Heart left ventricle (tissue), 16 donors: ENCODE measurements at regions not wholly inside any gene's neighbourhood (a gene's known extent, or its start where the extent isn't known, plus 50 kb on each side); places are given as distances from the start of the nearest gene placed in this dataset.

Experiments
- ATAC-seq, 4 donors: fragments of 200-7000 bp; cut with Tn5 transposase; one replicate each; pipeline ENCODE4 v1.9.1; 2020 to 2022; ENCODE audit warnings: moderate library complexity in 4 of 4, mild to moderate bottlenecking in 3 of 4, moderate number of reproducible peaks in 1 of 4
- DNase-seq, 5 donors: peaks; one replicate each; pipeline ENCODE4 v3.0.0-alpha.2; 2020
- H3K27ac ChIP-seq, 12 donors: fragments of 200-600 bp; sonication (generic) in 4 of 12; one replicate each; pipeline versions ENCODE4 v1.5.0 to v1.8.0; 2016 to 2022; ENCODE audit warnings: mild to moderate bottlenecking in 2 of 12
- H3K27me3 ChIP-seq, 9 donors: fragments of 200-600 bp; sonication (generic) in 2 of 9; one replicate each; pipeline versions ENCODE4 v1.5.1 to v1.8.0; 2016 to 2022; ENCODE audit warnings: mild to moderate bottlenecking in 3 of 9
- H3K36me3 ChIP-seq, 9 donors: fragments of 200-600 bp; sonication (generic) in 2 of 9; one replicate each; pipeline versions ENCODE4 v1.5.0 to v1.8.0; 2018 to 2022; ENCODE audit warnings: mild to moderate bottlenecking in 2 of 9
- H3K4me1 ChIP-seq, 12 donors: fragments of 200-600 bp; sonication (generic) in 4 of 12; one replicate each; pipeline versions ENCODE4 v1.5.0 to v1.8.0; 2016 to 2022; ENCODE audit warnings: mild to moderate bottlenecking in 3 of 12
- H3K4me3 ChIP-seq, 12 donors: fragments of 200-600 bp; sonication (generic) in 4 of 12; one replicate each; pipeline versions ENCODE4 v1.5.0 to v1.8.0; 2017 to 2022; ENCODE audit warnings: mild to moderate bottlenecking in 9 of 12, moderate library complexity in 4 of 12
- H3K9me3 ChIP-seq, 12 donors: fragments of 200-600 bp; sonication (generic) in 4 of 12; one replicate each; pipeline versions ENCODE4 v1.5.0 to v1.8.0; 2016 to 2022; ENCODE audit warnings: mild to moderate bottlenecking in 1 of 12
- POLR2A ChIP-seq, 2 donors: fragments of 450-650 bp; IDR thresholded peaks; one replicate each; pipeline ENCODE4 v1.6.1; 2017; ENCODE audit warnings: antibody characterized with exemption in 2 of 2, mild to moderate bottlenecking in 2 of 2, moderate library complexity in 2 of 2
- WGBS, 4 donors: extraction: QIAGEN DNeasy Blood & Tissue Kit in 2 of 4; methylation state at CpG; one replicate each; pipeline versions ENCODE4 v1.1.5 to v1.1.7; 2013 to 2018; 5-methylcytosine and 5-hydroxymethylcytosine counted together
- intact Hi-C, 10 donors: fragments of 100-400 bp; cut with DNase I; formaldehyde crosslinking; loops; one replicate each; pipeline versions ENCODE4 v1.11.1 to v1.14.2; 2022
- TF ChIP-seq, protein P1 (sequence below), 12 donors: fragments of 200-600 bp; sonication (generic) in 4 of 12; IDR thresholded peaks; one replicate each; pipeline versions ENCODE4 v1.5.0 to v1.8.0; 2018 to 2022; ENCODE audit warnings: antibody characterized with exemption in 12 of 12, mild to moderate bottlenecking in 5 of 12
- donor health status: ischemic (EF 13 %, LVEDD 7.1; RV severe dilation, severe dysfunction).
- donor health status: healthy with polysubstance abuse.
- donor health status: DM: no; HTN: yes; CAD: no.
- donor health status: DM: no; HTN: no; CAD: no.
- donor health status: ischemic (EF 25% LVEDD 6.9; RV normal size, moderate dysfunction).
- donor health status: ischemic (EF 25% LVEDD 5.7; RV mildly dilated, moderate dysfunction).
- donor health status: healthy.
- donor health status: DM: yes; HTN: yes; CAD: no.
- donor health status: ischemic (EF 35%, LVEDD 5.7; RV mildly dilated, moderate dysfunction).
- donor health status: nonischemic (EF 11% LVEDD 7.7; RV severe dilation, severe dysfunction).
- donor health status: DM: yes; HTN: yes; CAD: no.
- donor health status: PGD.
- donor health status: ischemic (EF 29% LVEDD 5.4; RV normal size, mild dysfunction).
- donor health status: nonischemic (EF 23%, LVEDD 6.1; RV moderate dilation, normal function).

DNA sequence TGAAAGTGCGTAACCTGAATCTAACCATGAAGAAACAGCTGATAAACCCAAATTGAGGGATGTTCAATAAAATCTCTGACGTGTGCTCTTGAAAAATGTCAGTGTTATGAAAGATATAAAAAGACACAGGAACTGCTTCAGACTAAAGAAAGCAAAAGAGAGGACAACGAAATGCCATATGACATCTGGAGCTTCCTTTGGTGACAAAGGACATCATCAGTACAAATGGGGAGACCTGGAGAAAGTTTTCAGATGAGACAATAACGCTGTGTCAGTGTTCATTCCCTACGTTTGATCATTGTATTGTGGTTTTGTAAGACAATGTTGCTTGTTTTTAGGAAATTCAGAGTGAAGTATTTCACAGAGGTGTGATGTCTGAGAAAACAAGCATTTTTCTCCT lies 125.9 kb upstream of the MAP1LC3B2 start:
- no peaks in the 10 kb centered on the region for H3K27me3 ChIP-seq
- intact Hi-C loops, result no loop called here
- no peak for TF ChIP-seq POLR2A (IDR thresholded peaks at IDR 0.05)
- TF ChIP-seq, protein P1, sequence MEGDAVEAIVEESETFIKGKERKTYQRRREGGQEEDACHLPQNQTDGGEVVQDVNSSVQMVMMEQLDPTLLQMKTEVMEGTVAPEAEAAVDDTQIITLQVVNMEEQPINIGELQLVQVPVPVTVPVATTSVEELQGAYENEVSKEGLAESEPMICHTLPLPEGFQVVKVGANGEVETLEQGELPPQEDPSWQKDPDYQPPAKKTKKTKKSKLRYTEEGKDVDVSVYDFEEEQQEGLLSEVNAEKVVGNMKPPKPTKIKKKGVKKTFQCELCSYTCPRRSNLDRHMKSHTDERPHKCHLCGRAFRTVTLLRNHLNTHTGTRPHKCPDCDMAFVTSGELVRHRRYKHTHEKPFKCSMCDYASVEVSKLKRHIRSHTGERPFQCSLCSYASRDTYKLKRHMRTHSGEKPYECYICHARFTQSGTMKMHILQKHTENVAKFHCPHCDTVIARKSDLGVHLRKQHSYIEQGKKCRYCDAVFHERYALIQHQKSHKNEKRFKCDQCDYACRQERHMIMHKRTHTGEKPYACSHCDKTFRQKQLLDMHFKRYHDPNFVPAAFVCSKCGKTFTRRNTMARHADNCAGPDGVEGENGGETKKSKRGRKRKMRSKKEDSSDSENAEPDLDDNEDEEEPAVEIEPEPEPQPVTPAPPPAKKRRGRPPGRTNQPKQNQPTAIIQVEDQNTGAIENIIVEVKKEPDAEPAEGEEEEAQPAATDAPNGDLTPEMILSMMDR (IDR thresholded peaks at IDR 0.05), result no peak
- H3K9me3 ChIP-seq, result peaks cover 0 to 11% (median 0%) of the 10 kb centered on the region in 12 donors
- WGBS, 4 donors, result 70 to 84% (median 78%) methylated on average over 5 of the region's 5 CpGs
- ATAC-seq, result no peak
- H3K4me3 ChIP-seq, result no peak overlapping the region
- no peak for DNase-seq
- H3K27ac ChIP-seq, result no peak overlapping the region
- H3K36me3 ChIP-seq, result no peaks in the 10 kb centered on the region
- peaks cover 0 to 24% (median 9%) of the 10 kb centered on the region in 12 donors for H3K4me1 ChIP-seq

DNA sequence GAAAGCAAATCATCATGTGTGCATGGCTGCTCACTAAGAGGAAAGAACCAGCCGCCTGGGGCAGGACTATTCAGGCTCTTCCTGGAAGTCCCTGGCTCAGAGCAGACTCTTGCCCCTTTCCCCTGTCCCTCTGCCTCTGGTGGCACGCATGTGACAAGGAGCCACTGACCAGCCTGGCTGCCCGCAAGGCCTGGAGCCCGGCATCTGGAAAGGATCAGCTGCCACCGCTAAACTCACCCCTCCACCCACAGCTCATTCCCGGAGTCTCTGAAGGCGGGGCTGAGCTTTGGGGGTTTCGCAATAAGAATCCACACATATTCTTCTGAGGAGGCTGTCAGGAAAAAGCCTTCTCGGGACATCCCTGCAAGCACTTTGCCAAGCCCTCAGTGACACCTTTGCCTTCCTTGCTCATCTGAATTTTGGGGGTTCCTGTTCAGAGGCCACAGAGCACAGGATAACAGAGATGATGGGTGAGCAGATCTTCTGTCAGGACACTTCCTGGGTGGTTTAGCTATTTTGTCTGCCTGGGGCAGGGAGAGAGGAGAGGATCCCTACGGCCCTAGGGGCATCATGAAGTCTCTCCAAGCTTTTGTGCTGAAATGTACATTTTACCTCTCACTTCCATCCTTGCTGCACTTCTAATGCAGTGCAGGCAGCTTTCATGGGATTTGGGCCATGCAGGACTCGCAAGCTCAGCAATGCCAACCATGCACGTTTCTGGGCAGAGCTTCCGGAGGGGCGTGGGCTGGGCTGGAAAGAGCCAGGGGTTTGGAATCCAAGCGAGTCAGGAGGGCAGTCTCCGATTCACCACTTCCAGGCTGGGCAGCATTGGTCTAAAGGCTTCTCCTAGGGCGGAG lies 124.8 kb upstream of the MAP1LC3B2 start:
- Histone ChIP-seq H3K4me1 (peaks cover 0 to 24% (median 9%) of the 10 kb centered on the region in 12 donors), H3K9me3 (peaks cover 0 to 11% (median 0%) of the 10 kb centered on the region in 12 donors), H3K4me3 (peak overlapping the region in 9 of 12 donors; percentile 4 to 39 (median 24)), H3K36me3 (no peaks in the 10 kb centered on the region), H3K27me3 (no peaks in the 10 kb centered on the region), H3K27ac (peak overlapping the region in 9 of 12 donors; percentile 22 to 71 (median 42))
- 14 to 18% (median 17%) methylated on average over 15 to 17 of the region's 17 CpGs for WGBS, 4 donors
- TF ChIP-seq, protein P1 (IDR thresholded peaks at IDR 0.05), result no peak
- no peak for TF ChIP-seq POLR2A (IDR thresholded peaks at IDR 0.05)
- DNase-seq (peak; percentile 64 to 89 (median 83)), ATAC-seq (peak; percentile 84 to 97 (median 94))
- intact Hi-C loops, result no loop called here

DNA sequence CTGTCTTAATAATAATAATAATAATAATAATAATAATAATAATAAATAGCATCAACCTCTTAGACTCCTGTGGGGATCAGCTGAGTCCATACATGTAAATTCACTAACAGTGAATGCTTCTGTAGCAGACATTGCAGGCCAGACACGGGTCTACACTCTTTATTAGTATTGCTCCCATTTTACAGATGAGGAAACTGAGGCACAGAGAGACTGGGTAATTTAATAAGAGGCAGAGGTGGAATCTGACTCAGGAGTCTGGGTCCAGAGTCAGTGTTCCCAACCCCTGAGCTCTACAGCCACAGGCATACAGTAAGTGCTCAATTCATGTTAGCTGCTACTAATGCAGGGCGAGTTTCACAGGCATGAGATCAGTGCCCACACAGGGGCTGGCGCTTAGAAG lies 123.2 kb upstream of the MAP1LC3B2 start:
- no peak for TF ChIP-seq POLR2A (IDR thresholded peaks at IDR 0.05)
- TF ChIP-seq, protein P1 (IDR thresholded peaks at IDR 0.05), result no peak
- intact Hi-C loops, result no loop called here

DNA sequence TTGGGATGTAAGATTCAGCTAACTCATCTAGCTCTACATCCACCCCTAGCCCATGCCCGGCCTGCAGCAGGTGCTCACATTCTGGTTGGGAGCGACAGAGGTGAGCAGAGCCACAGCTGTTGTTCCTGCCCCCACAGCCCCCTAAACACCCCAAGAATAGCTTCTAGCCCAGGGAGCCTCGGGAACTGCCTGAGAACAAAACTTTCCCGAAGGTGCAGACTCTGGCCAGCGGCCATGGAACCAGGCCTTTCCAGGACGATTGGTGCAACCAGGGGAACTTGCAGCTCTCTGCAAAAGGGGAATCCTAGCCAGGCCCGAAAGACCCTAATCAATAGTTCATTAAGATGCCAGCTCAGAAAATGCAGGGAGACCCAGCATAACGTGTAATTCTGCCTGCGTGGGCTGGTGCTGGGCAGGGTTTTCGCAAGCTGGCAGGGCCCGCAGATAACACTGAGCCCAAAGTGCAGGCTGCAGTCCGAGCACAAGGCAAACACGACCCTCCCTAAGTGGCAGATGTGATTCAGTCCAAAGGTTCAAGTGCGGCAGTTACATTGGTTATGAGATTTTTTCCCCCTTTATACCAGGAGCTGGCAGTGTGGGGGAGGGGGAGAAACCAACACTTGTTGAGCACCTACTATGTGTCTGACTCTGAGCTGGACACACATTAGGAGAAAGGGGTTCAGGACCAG lies 122.5 kb upstream of the MAP1LC3B2 start:
- Histone ChIP-seq H3K36me3 (no peaks in the 10 kb centered on the region), H3K9me3 (peaks cover 0 to 10% (median 0%) of the 10 kb centered on the region in 12 donors), H3K27ac (no peak overlapping the region), H3K4me1 (peaks cover 0 to 21% (median 9%) of the 10 kb centered on the region in 12 donors), H3K27me3 (no peaks in the 10 kb centered on the region), H3K4me3 (no peak overlapping the region)
- ATAC-seq (no peak), DNase-seq (no peak)
- TF ChIP-seq POLR2A (IDR thresholded peaks at IDR 0.05), result no peak
- TF ChIP-seq, protein P1 (IDR thresholded peaks at IDR 0.05), result no peak
- 73 to 80% (median 75%) methylated on average over 14 of the region's 14 CpGs for WGBS, 4 donors
- intact Hi-C loops, result no loop called here

More for the DNA sequence above, 123.2 kb upstream of the MAP1LC3B2 start:
- H3K36me3 ChIP-seq, result no peaks in the 10 kb centered on the region
- no peak for DNase-seq
- peaks cover 0 to 24% (median 9%) of the 10 kb centered on the region in 12 donors for H3K4me1 ChIP-seq
- 93 to 97% (median 97%) methylated on average over 3 of the region's 3 CpGs for WGBS, 4 donors
- no peak overlapping the region for H3K4me3 ChIP-seq
- no peaks in the 10 kb centered on the region for H3K27me3 ChIP-seq
- H3K9me3 ChIP-seq, result peaks cover 0 to 11% (median 0%) of the 10 kb centered on the region in 12 donors
- ATAC-seq, result no peak
- H3K27ac ChIP-seq, result no peak overlapping the region
